Cardiac fibroblast (primary cell): ENCODE measurements at regions not wholly inside any gene's neighbourhood (a gene's known extent, or its start where the extent isn't known, plus 50 kb on each side); places are given as distances from the start of the nearest gene placed in this dataset.

Experiments used
- DNase-seq, 2 donors: peaks; one replicate each; pipeline versions ENCODE4 v3.0.0 to v3.0.0-alpha.2; 2010; ENCODE audit warnings: low read depth in 2 of 2
- H3K4me3 ChIP-seq, 2 donors: replicated peaks in 1 of 2; 1 replicate in 1 of 2; 2 replicates in 1 of 2; pipeline ENCODE4 v1.5.1; 2011; ENCODE audit warnings: low read depth in 2 of 2, low read length in 2 of 2, mild to moderate bottlenecking in 2 of 2, moderate library complexity in 1 of 2
- TF ChIP-seq, protein P1 (sequence below): IDR thresholded peaks from one replicate; pipeline ENCODE4 v1.5.1; 2011; ENCODE audit warnings: low read depth, mild to moderate bottlenecking, low read length, inconsistent platforms

DNA sequence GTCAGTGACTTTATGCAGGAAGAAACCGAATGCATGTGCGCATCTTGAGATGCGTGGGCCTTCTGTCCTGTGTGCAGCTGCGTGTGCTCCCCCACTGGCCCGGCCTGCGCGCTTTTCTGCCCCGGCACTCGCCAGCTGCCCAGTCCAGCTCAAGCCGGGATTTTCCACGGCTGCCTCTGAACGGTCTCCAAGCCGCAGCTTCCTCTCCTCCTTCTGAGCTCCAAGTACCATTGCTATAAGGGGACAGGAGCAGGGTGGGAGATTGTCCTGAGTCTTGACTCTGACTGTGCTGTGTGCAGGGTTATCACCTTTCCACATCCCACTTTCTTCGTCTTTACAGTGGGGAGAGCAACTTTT, 302.8 kb downstream of the THBS2 start:
- H3K4me3 ChIP-seq: no peak overlapping the region

DNA sequence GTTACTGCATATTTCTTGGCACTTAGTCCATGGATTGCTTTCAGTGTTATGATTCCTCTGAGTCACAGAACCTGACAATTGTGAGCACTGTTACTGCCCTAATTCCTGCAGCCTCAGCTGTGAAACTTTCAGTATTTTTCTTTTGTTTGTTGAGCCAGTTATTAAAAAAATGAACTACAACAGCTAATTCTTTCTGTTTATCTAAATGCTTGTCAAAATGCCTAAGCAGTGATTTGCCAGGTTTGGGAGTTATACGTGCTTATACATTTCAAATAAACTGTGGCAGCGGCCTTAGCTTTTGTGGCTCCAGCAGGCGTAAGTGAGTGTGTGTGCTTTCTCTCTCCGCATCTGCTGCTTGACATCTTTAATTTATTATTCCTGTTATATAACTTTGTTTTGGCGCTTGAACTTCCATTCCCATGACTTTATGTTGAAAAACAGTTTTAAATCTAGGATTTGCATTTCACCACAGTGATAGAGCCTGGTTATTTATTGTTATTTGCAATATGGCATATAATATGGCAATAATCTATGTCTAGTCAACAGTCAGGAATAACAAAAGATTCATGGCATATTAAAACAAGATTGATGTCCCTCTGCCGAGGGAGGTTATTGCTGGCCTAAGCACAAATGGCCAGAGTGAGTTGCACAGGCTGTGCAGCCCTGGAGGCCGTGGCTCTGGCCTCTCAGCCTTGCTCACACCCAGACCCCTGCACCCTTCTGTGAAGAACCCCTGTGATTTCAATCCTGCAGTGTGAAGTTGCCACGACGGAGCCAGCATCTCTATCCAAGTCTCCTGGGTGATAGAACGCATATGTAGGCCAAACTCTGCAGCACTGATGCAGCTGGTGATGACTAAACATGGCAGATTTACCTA, 303.4 kb downstream of the THBS2 start:
- TF ChIP-seq, protein P1, sequence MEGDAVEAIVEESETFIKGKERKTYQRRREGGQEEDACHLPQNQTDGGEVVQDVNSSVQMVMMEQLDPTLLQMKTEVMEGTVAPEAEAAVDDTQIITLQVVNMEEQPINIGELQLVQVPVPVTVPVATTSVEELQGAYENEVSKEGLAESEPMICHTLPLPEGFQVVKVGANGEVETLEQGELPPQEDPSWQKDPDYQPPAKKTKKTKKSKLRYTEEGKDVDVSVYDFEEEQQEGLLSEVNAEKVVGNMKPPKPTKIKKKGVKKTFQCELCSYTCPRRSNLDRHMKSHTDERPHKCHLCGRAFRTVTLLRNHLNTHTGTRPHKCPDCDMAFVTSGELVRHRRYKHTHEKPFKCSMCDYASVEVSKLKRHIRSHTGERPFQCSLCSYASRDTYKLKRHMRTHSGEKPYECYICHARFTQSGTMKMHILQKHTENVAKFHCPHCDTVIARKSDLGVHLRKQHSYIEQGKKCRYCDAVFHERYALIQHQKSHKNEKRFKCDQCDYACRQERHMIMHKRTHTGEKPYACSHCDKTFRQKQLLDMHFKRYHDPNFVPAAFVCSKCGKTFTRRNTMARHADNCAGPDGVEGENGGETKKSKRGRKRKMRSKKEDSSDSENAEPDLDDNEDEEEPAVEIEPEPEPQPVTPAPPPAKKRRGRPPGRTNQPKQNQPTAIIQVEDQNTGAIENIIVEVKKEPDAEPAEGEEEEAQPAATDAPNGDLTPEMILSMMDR: no peak
- no peak overlapping the region for H3K4me3 ChIP-seq
- peak in 1 of 2 donors; percentile 36 for DNase-seq

More for the DNA sequence above, 302.8 kb downstream of the THBS2 start:
- DNase-seq: peak in 1 of 2 donors; percentile 32
- TF ChIP-seq, protein P1: no peak

DNA sequence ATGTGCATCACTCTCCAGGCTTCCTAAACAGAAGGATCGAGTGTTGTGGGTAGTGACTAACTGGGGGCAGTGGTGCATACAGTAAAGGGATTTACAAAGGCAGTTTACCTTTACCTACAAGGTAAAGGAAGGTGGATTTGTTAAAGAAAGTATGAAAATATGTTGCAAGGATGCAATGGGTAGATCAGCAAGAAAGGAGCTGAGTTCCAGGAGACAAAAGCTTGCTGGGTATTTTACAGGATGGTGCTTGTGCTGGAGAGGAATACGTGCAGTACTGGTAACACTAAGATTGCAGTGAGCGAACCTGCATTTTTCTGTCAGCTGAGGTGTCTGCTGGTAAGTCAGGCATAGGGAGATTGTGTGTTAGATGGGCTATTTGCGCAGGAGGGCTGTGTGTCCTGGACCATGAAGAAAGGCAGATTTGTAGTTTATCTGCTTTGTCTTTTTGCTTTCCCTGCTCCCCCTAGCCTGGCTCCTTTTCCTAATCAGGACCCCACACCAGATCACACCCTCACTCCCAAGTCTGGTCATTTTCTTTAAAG, 304.6 kb downstream of the THBS2 start:
- TF ChIP-seq, protein P1: no peak
- no peak for DNase-seq
- H3K4me3 ChIP-seq: no peak overlapping the region

DNA sequence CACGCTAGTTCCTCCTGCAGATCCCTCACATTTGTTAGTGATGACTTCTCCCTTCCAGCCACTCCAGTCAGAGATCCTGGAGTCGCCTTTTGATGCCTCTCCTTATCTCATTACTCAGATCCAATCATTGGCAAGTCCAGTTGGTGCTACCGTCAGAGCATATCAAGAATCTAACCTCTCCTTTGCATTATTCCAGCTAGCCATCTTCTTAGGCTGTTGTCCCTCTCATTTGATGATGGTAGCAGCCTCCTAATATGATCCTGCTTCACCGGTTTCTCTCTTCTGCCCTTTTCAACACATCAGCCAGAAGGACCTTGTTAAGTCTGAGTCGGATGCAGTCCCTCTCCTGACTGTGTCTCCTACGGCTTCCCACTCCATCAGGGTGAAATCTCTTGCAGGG, 305.6 kb downstream of the THBS2 start:
- no peak overlapping the region for H3K4me3 ChIP-seq
- no peak for DNase-seq
- TF ChIP-seq, protein P1: no peak

DNA sequence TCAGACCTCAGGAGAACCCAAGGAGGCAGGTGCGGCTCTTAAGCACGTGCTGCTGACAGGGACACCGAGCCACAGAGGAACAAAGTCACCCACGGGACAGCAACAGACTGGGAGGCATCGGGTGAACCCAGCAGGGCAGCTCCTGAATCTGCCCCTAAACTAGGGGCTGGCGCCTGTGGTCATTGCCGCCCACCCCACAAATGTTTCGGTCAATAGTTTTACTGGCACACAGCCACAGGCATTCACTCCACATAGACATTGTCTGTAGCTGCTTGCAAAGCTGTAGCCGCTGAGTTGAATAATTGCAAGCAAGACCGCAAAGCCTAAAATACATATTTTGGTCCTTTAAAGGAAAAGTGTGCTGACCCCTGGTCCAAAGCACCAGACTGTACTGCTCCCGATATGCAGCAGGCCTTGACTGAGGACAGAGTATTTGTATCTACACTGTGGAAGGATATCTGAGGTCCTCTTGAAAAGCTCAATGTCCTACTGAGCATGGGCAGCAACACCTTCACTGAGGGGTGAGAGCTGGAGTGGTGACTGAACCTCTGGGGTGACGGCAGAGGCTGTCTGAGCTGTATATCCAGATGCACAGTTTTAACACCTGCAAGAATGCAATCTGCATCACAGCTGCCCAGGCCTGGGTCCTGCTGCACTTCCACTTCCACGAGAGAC, 310.3 kb downstream of the THBS2 start:
- H3K4me3 ChIP-seq: no peak overlapping the region
- DNase-seq: no peak
- TF ChIP-seq, protein P1: no peak

DNA sequence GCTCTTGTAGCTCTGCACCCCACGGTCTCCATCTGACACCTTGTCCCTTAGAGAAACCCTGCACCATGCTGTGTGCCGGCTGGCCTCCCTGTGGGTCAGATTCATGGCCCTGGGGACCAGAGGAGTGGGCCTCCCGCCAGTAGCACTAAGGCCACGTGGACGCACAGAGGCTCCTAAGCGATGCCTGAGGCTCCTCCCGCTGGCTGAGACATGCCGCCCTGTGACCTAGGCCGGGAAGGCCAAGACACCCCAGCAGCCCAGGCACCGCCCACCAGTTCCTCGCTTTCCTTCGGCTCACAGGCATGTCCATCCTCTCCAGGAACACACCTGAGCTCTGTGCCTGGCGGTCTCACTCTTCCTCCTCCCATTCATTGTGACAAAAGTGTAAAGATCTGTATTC, 311.0 kb downstream of the THBS2 start:
- TF ChIP-seq, protein P1: no peak
- DNase-seq: no peak
- H3K4me3 ChIP-seq: no peak overlapping the region
